HG03565 (cell line): ENCODE measurements at regions not wholly inside any gene's neighbourhood (a gene's known extent, or its start where the extent isn't known, plus 50 kb on each side); places are given as distances from the start of the nearest gene placed in this dataset.

ENCODE experiments used
- ATAC-seq: cut with Tn5 transposase; IDR thresholded peaks from one replicate; pipeline ENCODE4 v1.9.1; 2021; ENCODE audit warnings: mild to moderate bottlenecking, moderate library complexity; ENCODE audit not compliant: unreplicated experiment

GRCh38 chr2:58913082-58913726 lies 672.1 kb upstream of the FANCL start:
- no peak for ATAC-seq

- ATAC-seq: no peak
These were observed 670.8 kb upstream of the FANCL start for GRCh38 chr2:58911877-58912276.

GRCh38 chr2:58908501-58909154 lies 667.5 kb upstream of the FANCL start:
- no peak for ATAC-seq

- no peak for ATAC-seq
These were observed 666.5 kb upstream of the FANCL start for GRCh38 chr2:58907644-58908043.

GRCh38 chr2:58906081-58906645 lies 665.0 kb upstream of the FANCL start:
- no peak for ATAC-seq

- no peak for ATAC-seq
These were observed 663.0 kb upstream of the FANCL start for GRCh38 chr2:58904095-58904494.

DNA sequence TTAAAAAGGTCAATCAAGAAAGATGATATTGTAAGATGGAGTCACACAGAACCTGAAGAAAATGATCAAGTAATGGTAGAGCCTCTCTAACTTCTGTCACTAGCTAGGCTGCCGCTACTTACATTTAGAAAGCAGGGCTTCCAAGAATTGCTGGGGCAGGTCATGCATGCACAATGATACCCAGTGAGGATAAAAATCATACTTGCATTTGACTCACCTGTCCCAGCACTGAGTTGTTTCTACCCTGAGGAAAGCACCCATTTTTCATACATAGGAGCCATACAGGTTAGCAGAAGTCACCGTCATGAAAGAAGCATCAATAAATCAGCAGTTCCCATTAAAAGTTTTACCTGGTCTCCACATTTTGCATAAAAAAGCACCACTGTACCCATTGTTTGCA lies 662.3 kb upstream of the FANCL start:
- no peak for ATAC-seq

DNA sequence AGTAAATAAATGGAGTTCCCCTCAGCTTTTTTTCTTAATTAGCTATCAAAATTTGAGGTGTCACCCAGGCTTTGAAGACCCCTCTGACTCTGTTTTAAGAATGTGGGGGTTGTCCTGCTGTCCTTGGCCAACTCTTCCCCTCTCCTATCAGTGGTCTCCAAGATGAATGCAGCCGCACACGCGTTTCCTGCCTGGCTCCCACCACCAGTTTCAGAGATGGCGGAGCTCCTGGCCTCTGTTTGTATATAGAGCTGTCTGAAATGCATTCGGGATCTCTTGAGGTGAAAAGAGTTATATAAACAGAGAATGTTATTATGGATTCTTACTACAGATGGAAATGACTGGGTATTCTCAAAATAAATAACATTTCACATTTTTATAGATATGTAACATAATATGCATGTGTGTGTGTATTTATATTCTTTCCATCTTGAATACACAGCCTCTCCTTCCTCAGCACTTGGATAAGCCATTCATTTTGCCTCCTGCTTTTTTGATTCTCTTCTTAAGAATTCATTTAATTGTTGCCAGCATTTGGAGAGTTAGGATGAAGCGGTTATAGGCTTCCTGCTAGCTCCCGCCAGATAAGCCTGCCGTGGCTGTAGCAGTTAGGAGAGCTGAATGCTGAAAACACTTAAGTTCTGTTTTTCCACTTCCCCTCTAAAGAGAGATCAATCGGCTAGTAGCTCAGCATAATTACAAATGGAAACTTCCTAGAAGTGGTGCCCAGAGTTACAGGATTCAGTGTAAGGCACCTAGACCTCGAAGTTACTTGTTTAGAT lies 659.3 kb upstream of the FANCL start:
- ATAC-seq: no peak

DNA sequence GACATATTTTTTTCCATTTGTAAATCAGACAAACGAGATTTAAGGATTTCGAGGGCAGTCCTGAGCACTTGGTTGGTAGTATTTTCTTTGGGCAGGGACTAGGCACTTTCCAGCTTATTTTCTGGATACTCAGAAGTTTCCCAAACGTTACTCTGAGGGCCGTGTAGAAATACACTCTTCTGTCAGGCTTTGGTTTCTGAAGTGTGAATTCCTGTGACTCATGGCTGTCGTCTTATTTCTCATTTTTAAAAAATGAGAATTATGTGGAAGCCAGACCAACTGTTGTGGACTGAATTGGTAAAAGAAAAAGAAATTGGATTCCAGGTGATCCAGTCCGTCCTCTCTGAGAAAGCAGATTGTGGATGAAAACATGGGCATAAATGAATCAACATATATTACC lies 658.6 kb upstream of the FANCL start:
- no peak for ATAC-seq

- no peak for ATAC-seq
These were observed 655.5 kb upstream of the FANCL start for GRCh38 chr2:58896638-58897037.

DNA sequence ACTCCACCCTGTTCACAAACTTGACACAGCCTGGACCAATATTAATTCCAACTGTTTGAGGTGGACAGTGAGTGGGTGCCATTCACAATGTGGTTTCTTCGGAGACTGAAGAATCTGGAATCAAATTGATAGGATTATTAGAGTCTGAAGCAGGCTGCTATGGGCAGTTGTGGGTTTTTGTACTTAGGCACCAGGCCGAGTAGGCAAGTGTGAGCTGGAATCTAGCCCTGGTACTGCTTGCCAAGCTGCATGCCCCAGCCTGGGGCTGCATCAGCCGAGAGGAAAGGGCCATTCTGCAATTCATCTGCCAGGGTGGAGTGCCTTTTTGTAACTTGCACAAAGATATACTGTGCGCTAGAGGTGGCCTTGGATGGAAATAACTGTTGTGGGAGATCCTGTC lies 654.7 kb upstream of the FANCL start:
- no peak for ATAC-seq

DNA sequence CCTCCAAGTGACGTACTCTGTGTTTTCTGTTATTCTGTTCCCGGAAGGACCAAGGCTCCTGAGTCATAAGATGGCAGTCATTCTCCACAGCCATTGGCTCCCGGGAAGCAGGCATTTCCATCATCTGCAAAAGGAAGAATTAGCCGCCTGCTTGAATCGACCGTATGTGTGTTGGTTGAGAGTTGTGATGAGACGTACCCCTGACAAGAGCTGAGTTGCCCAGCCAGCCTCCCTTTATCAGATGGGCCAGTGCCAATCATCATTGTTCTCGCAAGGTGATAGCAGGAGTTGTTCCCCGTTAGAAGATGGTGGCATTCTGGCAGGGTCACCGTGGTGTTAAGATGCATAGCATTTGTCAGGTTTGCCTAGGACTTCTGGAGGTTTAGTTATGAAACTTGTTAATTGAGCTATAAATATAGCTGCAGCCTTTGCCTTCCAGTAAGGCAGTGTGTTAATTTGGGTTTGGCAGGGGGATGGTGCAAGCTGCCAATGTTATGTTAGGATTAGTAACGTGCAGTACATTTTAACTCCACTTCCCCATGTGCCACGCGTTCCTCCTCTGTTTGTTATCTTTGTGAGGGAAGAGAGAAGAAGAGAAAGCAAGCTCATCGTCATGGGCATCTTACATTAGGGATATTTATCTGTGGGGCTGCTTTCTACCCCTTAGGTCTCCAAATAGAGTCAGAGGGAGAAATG lies 652.7 kb upstream of the FANCL start:
- no peak for ATAC-seq

DNA sequence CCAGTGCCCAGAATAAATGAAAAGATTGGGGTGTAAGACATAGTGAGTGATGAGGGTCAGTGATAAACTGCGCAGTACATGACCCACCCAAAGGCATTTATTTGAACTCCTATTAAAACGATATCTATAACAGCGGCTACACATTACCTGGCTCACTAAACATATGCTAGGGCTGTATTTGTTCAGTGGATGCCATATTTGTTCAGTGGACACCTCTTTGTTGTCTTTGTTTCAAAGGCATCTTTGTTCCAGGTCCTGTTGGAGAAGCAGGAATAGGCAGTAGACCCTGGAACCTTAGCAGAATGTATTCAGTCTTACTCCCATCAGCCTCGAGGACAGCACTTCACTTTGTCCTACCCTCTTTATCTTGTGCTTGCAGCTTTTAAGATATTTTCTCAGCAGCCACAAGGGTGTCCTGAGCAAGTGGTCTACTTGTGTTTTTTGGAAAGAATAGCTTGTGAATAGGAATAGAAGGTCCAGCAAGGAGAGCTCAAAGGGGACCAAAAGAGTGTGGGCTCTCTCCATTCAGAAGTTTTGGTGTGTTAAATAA lies 650.8 kb upstream of the FANCL start:
- ATAC-seq: no peak

GRCh38 chr2:58890865-58891525 lies 649.9 kb upstream of the FANCL start:
- no peak for ATAC-seq

GRCh38 chr2:58886009-58886408 lies 644.9 kb upstream of the FANCL start:
- no peak for ATAC-seq

DNA sequence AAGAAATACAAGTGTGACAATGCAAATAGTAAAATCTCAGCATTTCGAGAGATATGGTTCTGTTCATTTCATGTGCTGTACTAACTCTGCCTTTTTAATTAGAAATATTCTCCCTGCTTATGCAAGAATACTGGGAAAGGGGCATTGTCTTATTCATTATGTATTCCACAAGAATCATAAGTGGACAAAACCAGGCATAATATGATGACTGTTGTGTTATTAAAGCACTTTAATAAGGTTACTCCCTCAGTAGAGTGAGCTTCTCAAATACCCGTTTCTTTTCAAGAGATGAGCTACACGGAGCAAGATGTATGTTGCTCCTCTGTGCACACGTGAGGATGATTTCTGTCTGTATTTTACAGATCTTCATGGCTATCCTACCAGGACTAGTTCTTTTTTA lies 638.7 kb upstream of the FANCL start:
- no peak for ATAC-seq

DNA sequence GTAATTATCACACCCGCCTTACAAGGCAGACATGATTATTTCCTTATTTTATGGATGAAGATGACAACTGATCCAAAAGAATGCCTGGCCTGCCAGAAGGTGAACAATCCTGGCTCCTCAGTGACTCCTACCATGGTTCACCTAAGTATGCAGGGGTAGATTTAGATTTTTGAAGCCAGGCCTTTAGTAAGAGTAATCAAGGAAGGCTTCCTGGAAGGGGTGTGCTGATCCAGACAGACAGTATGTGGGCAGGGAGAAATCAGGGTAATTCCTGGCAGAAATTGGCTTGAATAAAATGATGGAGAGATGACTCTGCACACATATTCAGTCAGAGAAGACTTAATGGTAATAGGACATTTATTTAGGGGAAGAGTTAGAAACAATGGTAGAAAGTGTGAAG lies 637.7 kb upstream of the FANCL start:
- ATAC-seq: no peak

- ATAC-seq: no peak
These were observed 635.0 kb upstream of the FANCL start for GRCh38 chr2:58876126-58876525.

DNA sequence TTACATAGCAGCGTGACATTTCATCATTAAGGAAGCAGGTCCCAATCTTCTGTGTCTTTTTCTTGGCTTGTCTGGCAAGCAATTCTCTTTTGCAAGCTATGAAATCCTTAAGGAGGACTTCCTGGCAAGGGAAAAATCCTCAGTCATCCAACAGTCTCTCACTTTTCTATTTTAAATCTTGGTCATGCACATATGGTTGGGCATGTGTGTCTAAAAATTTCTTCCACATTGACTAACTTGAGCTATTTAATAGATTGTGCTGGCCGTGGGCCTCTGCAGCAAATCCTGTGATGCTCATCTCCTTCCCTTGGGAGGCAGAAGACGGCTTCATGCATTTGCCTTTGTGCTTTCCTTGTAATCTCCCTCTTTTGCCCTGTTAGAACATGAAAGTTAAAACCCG lies 634.3 kb upstream of the FANCL start:
- no peak for ATAC-seq

DNA sequence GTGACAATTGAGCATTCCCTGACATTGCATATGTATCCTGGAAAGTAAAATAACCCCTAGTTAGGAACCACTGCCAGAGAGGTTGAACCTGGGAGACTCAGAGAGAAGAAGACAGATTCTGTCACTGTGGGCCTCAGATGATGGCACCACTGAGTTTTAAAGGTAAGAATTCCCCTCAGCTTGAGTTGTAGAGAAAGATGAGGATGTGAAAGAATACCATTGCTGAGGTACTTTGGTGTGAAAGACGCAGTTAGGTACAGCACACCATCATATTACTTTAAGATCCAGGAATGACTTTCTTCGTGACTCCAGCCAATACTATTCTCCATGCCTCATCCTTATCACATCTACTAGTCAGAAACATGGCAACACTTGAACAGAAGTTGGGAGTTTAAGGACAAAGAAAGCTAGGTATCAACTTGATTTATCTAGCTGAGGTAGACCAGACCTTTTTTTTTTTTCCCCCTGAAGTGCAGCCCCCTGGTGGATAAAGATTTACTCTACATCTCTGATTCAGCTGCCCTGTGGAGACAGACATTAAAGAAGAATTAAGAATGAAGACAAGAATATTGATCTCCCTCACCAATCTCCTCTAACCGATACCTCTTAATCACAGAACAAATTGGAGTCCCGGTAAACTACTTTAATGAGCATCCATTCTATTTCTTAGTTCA lies 630.5 kb upstream of the FANCL start:
- no peak for ATAC-seq
